GM19467 (cell line): ENCODE measurements at regions not wholly inside any gene's neighbourhood (a gene's known extent, or its start where the extent isn't known, plus 50 kb on each side); places are given as distances from the start of the nearest gene placed in this dataset.

ENCODE experiments used
- ATAC-seq: cut with Tn5 transposase; IDR thresholded peaks from one replicate; pipeline ENCODE4 v1.9.1; 2021; ENCODE audit warnings: mild to moderate bottlenecking, moderate library complexity; ENCODE audit not compliant: unreplicated experiment

GRCh38 chr4:17336986-17337385, 174.9 kb downstream of the QDPR start:
- no peak for ATAC-seq

DNA sequence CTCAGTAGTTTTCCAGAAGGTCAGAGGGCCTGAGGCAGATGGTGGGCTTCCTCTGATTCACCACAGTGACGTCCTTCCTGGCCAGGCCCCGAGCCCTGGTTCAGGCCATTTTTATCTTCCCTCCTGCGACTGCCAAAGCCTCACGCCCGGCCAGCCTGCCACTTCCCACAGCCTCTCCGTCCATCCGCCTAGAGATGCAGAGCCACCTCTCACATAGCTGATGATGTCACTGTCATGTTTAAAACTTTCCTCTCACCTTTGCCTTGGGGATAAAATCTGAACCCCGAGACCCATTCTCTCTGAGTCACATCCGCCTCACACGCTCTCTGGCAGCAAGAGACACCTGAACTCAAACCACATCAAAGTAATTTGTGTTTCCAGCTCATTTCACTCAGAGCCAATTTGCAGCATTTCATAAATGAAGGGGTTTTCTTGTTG, 175.3 kb downstream of the QDPR start:
- peak; percentile 88 for ATAC-seq

GRCh38 chr4:17336069-17336468, 175.8 kb downstream of the QDPR start:
- no peak for ATAC-seq

GRCh38 chr4:17335371-17335770, 176.5 kb downstream of the QDPR start:
- no peak for ATAC-seq

DNA sequence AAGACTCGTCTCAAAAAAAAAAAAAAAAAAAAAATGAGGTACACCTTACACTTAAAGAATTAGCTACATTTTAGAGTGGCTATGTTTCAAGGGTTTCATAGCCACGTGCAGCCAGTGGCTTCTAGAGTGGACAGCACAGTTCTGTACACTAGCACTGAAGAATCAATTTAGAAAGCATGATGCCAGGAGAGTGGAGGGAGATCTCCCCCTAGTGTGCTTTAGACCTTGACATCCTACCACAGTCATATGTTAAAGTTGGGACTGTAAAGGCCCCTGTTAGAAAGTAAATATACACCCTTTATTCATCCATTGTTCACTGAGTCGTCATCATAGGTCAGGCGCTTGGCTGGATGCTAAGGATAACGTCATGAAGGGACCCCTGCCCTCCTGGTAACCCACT, 179.4 kb downstream of the QDPR start:
- no peak for ATAC-seq

- no peak for ATAC-seq
Observed at GRCh38 chr4:17329046-17329445, 182.8 kb downstream of the QDPR start.

GRCh38 chr4:17328141-17328815, 183.6 kb downstream of the QDPR start:
- no peak for ATAC-seq

- ATAC-seq: no peak
Observed at GRCh38 chr4:17327591-17327990, 184.3 kb downstream of the QDPR start.

DNA sequence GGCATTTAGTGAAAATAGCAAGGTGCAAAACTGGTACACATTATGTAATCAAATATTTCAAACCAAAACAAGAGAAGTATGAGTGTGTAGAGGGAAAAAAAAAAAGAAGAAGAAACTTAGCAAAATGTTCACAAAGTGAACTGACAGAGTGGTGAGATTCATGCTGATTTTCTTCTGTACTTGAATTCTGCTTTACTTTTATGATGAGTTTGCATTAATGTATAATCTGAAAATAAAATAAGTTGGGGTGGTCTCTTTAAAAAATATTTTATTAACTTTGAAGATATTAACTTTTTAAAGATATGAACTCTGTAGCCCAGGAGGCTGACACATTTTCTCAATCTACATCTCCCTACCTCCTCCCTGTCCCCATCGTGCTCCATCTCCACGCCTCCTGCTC, 185.1 kb downstream of the QDPR start:
- ATAC-seq: no peak

DNA sequence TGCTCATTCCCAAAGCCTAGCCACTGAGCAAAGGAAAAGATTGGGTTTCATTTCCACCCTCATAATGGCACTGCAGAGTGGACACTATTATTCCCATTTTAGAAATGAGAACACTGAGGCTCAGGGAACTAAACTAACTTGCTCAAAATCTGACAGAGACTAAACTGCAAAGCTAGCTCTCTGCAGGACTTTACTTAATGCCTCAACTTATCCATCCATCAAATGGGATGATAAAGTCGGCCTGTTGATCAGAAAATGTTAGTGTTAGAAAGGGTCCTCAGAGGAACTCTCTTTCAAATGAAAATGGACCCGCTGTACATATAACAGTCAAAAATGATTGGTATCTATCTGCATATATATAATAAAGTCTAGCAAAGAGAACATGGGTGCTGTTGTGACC, 186.8 kb downstream of the QDPR start:
- no peak for ATAC-seq

DNA sequence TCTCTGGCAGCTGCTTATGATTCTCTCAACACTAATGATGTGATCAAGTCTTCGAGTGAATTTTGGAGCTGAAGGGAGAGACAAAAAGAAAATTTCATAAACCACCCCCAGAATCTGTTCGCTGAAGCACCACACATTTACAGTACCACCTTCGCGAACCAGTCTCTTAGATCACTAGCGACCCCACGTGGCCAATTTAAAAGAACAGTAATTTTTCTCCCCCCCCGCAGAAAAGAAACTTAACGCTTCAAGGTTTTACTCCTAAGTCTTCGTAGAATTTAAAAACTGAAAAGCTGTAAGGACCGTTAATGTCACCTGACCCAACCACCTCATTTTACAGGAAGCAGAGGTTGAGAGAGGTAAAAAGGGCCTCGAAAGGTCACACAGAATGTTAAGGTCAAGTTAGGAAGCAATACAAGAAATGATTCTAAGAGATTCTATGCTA, 187.5 kb downstream of the QDPR start:
- ATAC-seq: no peak

GRCh38 chr4:17323554-17324385, 188.1 kb downstream of the QDPR start:
- ATAC-seq: no peak

DNA sequence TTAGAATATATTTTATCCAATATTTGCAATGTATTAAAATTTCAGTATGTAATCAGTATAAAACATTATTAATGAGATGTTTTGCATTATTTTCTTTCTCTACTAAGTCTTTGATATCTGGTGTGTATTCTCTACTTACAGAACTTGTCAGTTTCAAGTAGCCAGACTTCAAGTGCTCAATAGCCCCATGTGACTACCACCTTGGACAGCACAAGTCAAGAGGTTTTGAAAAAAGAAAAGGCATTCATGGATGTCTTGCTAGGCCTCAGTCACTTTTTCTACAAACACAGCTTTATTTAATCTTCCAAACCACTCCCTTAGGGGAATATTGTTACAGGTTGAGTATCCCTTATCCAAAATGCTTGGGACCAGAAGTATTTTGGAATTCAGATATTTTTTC, 189.4 kb downstream of the QDPR start:
- ATAC-seq: no peak

GRCh38 chr4:17320046-17320445, 191.8 kb downstream of the QDPR start:
- no peak for ATAC-seq

DNA sequence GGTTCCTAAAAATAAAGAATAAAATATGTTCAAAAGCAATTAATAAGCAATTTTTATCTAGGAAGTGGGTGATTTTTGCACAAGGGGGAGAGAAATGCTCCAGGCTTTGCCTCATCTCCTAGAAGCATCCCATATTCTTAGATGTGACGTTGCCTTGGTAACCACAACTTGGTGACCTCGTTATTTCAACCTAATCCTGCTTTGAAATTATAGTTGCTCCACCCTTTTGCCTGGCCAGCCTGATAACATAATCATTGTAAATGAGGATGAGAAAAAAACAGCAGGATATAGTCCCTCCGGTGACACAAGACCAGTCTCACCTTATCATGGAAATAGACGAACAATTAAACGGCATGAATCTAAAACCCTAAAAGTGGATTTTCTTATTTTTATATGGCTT, 194.4 kb downstream of the QDPR start:
- no peak for ATAC-seq

DNA sequence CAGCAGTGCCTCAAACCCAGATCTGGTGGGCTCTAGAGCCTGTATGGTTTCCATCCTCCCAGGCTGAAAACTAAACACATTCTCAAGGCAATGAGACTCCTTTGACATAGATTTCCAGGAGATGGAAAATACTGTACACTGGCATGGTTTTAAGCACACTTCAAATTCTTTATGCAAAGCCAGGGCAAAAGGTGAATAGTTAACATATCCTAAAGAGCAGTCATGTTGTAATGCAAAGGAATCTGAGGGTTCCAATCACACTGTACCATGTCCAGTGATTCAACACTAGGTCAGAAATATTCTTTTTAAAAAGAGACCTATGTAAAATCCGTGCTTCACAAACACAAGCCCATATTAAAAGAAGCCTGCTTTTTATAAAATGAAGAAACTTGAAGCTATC, 195.3 kb downstream of the QDPR start:
- no peak for ATAC-seq

- no peak for ATAC-seq
Observed at GRCh38 chr4:17315459-17315858, 196.4 kb downstream of the QDPR start.

DNA sequence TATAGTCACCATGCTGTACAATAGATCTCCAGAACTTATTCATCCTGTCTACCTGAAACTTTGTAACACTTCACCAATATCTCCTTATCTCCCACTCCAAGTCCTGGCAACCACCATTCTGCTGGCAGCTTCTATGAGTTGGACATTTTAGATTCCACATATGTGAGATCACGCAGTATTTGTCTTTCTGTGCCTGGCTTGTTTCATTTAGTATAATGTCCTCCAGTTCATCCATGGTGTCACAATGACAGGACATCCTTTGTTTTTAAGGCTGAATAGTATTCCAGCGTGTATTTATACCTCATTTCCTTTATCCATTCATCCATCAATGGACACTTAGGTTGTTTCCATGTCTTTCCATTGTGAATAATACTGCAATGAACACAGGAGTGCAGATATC, 198.7 kb downstream of the QDPR start:
- no peak for ATAC-seq

GRCh38 chr4:17310269-17310652, 201.6 kb downstream of the QDPR start:
- ATAC-seq: no peak

GRCh38 chr4:17309567-17310268, 202.2 kb downstream of the QDPR start:
- no peak for ATAC-seq

DNA sequence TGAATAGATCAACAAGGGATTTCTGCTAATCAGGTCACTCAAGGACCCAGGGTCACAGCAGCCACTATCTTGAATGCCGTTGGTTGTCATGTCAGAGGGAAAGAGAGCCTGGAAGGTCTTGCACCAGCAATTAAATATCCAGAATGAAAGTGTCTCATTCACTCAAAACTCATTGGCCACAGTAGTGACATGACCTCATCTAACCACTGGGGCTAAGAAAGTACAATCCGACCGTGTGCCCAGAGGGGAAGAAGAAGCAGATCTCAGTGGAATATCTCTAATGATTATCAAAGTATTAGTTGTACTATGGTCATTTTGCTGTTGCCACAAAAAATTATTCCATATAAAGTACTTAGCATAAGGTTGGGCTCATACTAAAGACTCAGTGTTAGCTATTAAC, 210.0 kb downstream of the QDPR start:
- ATAC-seq: no peak

DNA sequence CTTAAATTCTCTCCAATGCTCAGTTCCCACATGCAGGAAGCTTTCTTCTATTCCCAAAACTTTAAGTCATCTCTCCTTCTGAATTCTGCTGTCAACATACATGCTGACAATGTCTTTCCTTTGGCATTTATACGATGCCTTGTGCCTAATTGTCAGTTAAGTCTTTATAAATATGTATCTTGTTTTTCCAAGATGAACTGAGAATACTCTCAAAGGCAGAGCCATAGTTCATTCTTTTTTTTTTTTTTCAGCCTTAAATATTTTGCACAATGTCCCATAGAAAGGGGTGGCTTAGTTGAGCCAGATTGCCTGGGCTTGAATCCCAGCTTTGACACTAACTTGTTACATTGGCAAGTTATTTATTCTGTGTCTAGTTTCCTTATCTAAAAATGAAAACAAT, 210.6 kb downstream of the QDPR start:
- ATAC-seq: no peak
